Breast epithelium (tissue), 3 donors: ENCODE measurements at regions not wholly inside any gene's neighbourhood (a gene's known extent, or its start where the extent isn't known, plus 50 kb on each side); places are given as distances from the start of the nearest gene placed in this dataset.

ENCODE experiments used
- POLR2A ChIP-seq: fragments of 450-650 bp; IDR thresholded peaks from one replicate; pipeline ENCODE4 v1.6.1; 2016; ENCODE audit warnings: antibody characterized with exemption, mild to moderate bottlenecking, moderate library complexity
- TF ChIP-seq, protein P1 (sequence below), 3 donors: fragments of 450-650 bp; IDR thresholded peaks; one replicate each; pipeline ENCODE4 v1.5.1; 2016 to 2017; ENCODE audit warnings: antibody characterized with exemption in 3 of 3, mild to moderate bottlenecking in 3 of 3, moderate library complexity in 3 of 3

DNA sequence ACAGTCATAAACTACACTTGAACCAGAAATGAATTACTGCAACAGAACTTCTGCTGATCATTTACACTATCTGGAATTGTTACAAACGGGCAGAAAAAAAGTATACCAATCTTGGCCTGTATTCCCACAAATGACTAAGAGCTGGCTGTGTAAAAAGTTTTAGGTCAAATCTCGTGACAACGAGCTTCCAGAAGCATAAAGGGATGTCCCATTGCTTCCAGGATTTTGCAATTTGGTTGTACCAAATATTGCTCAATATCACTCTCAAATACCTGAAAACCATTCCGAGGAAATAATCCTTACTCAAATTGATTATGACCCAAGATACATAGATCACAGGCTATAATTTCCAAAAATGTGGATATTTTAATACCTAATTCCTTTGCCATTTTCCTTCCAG, 175.6 kb downstream of the TBX15 start:
- TF ChIP-seq, protein P1, sequence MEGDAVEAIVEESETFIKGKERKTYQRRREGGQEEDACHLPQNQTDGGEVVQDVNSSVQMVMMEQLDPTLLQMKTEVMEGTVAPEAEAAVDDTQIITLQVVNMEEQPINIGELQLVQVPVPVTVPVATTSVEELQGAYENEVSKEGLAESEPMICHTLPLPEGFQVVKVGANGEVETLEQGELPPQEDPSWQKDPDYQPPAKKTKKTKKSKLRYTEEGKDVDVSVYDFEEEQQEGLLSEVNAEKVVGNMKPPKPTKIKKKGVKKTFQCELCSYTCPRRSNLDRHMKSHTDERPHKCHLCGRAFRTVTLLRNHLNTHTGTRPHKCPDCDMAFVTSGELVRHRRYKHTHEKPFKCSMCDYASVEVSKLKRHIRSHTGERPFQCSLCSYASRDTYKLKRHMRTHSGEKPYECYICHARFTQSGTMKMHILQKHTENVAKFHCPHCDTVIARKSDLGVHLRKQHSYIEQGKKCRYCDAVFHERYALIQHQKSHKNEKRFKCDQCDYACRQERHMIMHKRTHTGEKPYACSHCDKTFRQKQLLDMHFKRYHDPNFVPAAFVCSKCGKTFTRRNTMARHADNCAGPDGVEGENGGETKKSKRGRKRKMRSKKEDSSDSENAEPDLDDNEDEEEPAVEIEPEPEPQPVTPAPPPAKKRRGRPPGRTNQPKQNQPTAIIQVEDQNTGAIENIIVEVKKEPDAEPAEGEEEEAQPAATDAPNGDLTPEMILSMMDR (IDR thresholded peaks at IDR 0.05), result no peak
- no peak for TF ChIP-seq POLR2A
